HG03442 (cell line): ENCODE measurements at regions not wholly inside any gene's neighbourhood (a gene's known extent, or its start where the extent isn't known, plus 50 kb on each side); places are given as distances from the start of the nearest gene placed in this dataset.
"Not testable (repeated sequence)": the region's sequence is repeated elsewhere in the genome, so short reads cannot be mapped to it uniquely, and the experiment has no call there.

ENCODE experiments used
- ATAC-seq: cut with Tn5 transposase; IDR thresholded peaks from one replicate; pipeline ENCODE4 v1.9.1; 2021; ENCODE audit warnings: mild to moderate bottlenecking, moderate library complexity; ENCODE audit not compliant: unreplicated experiment

GRCh38 chr3:125914608-125915436 lies 54.2 kb upstream of the ROPN1B start:
- ATAC-seq = not testable (repeated sequence)

- not testable (repeated sequence) for ATAC-seq
Measured at GRCh38 chr3:125915437-125915787, 53.6 kb upstream of the ROPN1B start.

GRCh38 chr3:125915792-125916375 lies 53.1 kb upstream of the ROPN1B start:
- ATAC-seq = peak; percentile 84

GRCh38 chr3:125916376-125916978 lies 52.5 kb upstream of the ROPN1B start:
- peak; percentile 74 for ATAC-seq

- ATAC-seq = not testable (repeated sequence)
Measured at GRCh38 chr3:125917020-125917549, 51.9 kb upstream of the ROPN1B start.

- not testable (repeated sequence) for ATAC-seq
Measured at GRCh38 chr3:125918024-125918423, 51.0 kb upstream of the ROPN1B start.

GRCh38 chr3:125918451-125918850 lies 50.5 kb upstream of the ROPN1B start:
- not testable (repeated sequence) for ATAC-seq

GRCh38 chr3:125918866-125919265 lies 50.1 kb upstream of the ROPN1B start:
- not testable (repeated sequence) for ATAC-seq
